ENCODE measurements at regions not wholly inside any gene's neighbourhood (a gene's known extent, or its start where the extent isn't known, plus 50 kb on each side); places are given as distances from the start of the nearest gene placed in this dataset.

GRCh38 chr17:53919356-53919755 lies 96.6 kb downstream of the KIF2B start:
- FAIRE-seq (no peak), DNase-seq (ENCODE audit: low read depth in 1 of 2, low spot score in 2 of 2) (no peak)
- no peak overlapping the region for H4K5ac ChIP-seq (ENCODE audit: insufficient read length, low read depth, low read length)
- H4K91ac ChIP-seq (replicated peaks; ENCODE audit: insufficient read length, low read length) = no peak overlapping the region
- no peak overlapping the region for H2BK120ac ChIP-seq (replicated peaks; ENCODE audit: low read depth, low read length)
- H3K56ac ChIP-seq (replicated peaks; ENCODE audit: insufficient read length, low read depth, low read length) = no peak overlapping the region
- no peak overlapping the region for H2BK20ac ChIP-seq (ENCODE audit: low read length)
- H3K79me1 ChIP-seq (ENCODE audit: low read depth, low read length) = no peaks in the 10 kb centered on the region
- no peak overlapping the region for H3K27ac ChIP-seq (ENCODE audit: low read depth, low read length)
- POLR2A ChIA-PET (ENCODE audit: partially characterized antibody) = no interaction called here
- H2BK12ac ChIP-seq (ENCODE audit: low read depth, low read length) = no peak overlapping the region
- no peak overlapping the region for H3K14ac ChIP-seq (ENCODE audit: insufficient read length)
- H3K4me3 ChIP-seq (ENCODE audit: extremely low read depth in 1 of 4, insufficient read depth in 2 of 4, low read depth in 3 of 4, low read length in 4 of 4) = no peak overlapping the region
- no peak overlapping the region for H2AFZ ChIP-seq (ENCODE audit: low read length)
- H3K79me2 ChIP-seq (ENCODE audit: control insufficient read depth in 1 of 2, insufficient read depth in 2 of 2, low read length in 2 of 2) = no peaks in the 10 kb centered on the region
- no peak overlapping the region for H2BK15ac ChIP-seq (ENCODE audit: low read length)
- H4K20me1 ChIP-seq (replicated peaks in 1 of 2; ENCODE audit: control insufficient read depth in 1 of 2, insufficient read depth in 2 of 2, low read length in 2 of 2) = peaks cover 0 to 1% of the 10 kb centered on the region in 2 experiments
- H3K36me3 ChIP-seq (ENCODE audit: control insufficient read depth in 2 of 4, insufficient read depth in 4 of 4, low read length in 3 of 4) = no peaks in the 10 kb centered on the region
- no peak overlapping the region for H3K9ac ChIP-seq (replicated peaks in 1 of 4; ENCODE audit: extremely low read depth in 1 of 4, low read depth in 3 of 4, low read length in 3 of 4)
- H2BK5ac ChIP-seq (ENCODE audit: low read depth, low read length) = no peak overlapping the region
- no peak overlapping the region for H3K4me2 ChIP-seq (ENCODE audit: insufficient read depth in 1 of 2, low read depth in 2 of 2, low read length in 2 of 2)
- WGBS, 2 experiments (ENCODE audit: extremely low coverage in 1 of 2, insufficient coverage in 1 of 2, insufficient read length in 1 of 2, insufficient replicate concordance in 2 of 2, low coverage in 1 of 2, low lambda C conversion rate in 2 of 2, missing lambda C conversion rate in 1 of 2) = 95% methylated on average over 1 of the region's 1 CpG; no CpG with 5 or more reads in 1 of the 2 experiments
- H3K4ac ChIP-seq (replicated peaks; ENCODE audit: insufficient read length, low read depth, low read length) = no peak overlapping the region
- H3K23me2 ChIP-seq (ENCODE audit: low read depth, low read length) = no peaks in the 10 kb centered on the region; the same call in 1 of the 2 replicates
- no peaks in the 10 kb centered on the region for H3K4me1 ChIP-seq (replicated peaks in 1 of 4; ENCODE audit: control insufficient read depth in 3 of 4, insufficient read depth in 4 of 4, low read length in 3 of 4)
- H3K23ac ChIP-seq (ENCODE audit: insufficient read length) = no peak overlapping the region
- no peak overlapping the region for H2AK5ac ChIP-seq (ENCODE audit: low read depth, low read length)
- H4K8ac ChIP-seq (ENCODE audit: extremely low read depth, insufficient read depth, low read length) = no peak overlapping the region
- no peaks in the 10 kb centered on the region for H3K27me3 ChIP-seq (replicated peaks in 1 of 4; ENCODE audit: control insufficient read depth in 3 of 4, extremely low read depth in 1 of 4, insufficient read depth in 3 of 4, low read length in 3 of 4)
- CTCF ChIA-PET (ENCODE audit: partially characterized antibody) = no interaction called here
- no peaks in the 10 kb centered on the region for H3K9me3 ChIP-seq (ENCODE audit: insufficient read depth in 2 of 2, low read depth in 1 of 2, low read length in 1 of 2)
- no peak overlapping the region for H3K18ac ChIP-seq (ENCODE audit: extremely low read depth, low read length)
- no peak for TF ChIP-seq SIX5 (IDR thresholded peaks at IDR 0.05; ENCODE audit: low read depth, low read length)
- no peak for TF ChIP-seq MAX (IDR thresholded peaks at IDR 0.05)
- no peak for TF ChIP-seq RBBP5 (IDR thresholded peaks at IDR 0.05; ENCODE audit: borderline replicate concordance, low read depth, low read length)
- TF ChIP-seq, protein P1, sequence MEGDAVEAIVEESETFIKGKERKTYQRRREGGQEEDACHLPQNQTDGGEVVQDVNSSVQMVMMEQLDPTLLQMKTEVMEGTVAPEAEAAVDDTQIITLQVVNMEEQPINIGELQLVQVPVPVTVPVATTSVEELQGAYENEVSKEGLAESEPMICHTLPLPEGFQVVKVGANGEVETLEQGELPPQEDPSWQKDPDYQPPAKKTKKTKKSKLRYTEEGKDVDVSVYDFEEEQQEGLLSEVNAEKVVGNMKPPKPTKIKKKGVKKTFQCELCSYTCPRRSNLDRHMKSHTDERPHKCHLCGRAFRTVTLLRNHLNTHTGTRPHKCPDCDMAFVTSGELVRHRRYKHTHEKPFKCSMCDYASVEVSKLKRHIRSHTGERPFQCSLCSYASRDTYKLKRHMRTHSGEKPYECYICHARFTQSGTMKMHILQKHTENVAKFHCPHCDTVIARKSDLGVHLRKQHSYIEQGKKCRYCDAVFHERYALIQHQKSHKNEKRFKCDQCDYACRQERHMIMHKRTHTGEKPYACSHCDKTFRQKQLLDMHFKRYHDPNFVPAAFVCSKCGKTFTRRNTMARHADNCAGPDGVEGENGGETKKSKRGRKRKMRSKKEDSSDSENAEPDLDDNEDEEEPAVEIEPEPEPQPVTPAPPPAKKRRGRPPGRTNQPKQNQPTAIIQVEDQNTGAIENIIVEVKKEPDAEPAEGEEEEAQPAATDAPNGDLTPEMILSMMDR (IDR thresholded peaks at IDR 0.05; ENCODE audit: control extremely low read depth in 1 of 3, insufficient read depth in 1 of 3, low read depth in 1 of 3, low read length in 3 of 3) = no peak
- no peak for TF ChIP-seq JUN (IDR thresholded peaks at IDR 0.05; ENCODE audit: low read depth, low read length)
- no peak for TF ChIP-seq GTF2F1 (IDR thresholded peaks at IDR 0.05; ENCODE audit: borderline replicate concordance, low read depth, low read length)
- TF ChIP-seq NANOG (IDR thresholded peaks at IDR 0.05; ENCODE audit: insufficient read depth, low read depth, low read length, poor library complexity, severe bottlenecking) = no peak
- TF ChIP-seq CREB1 (IDR thresholded peaks at IDR 0.05) = no peak
- TF ChIP-seq FOSL1 (IDR thresholded peaks at IDR 0.05; ENCODE audit: insufficient read depth, low read depth, low read length) = no peak
- no peak for TF ChIP-seq TEAD4 (IDR thresholded peaks at IDR 0.05; ENCODE audit: low read depth, low read length)
- no peak for TF ChIP-seq TAF1 (IDR thresholded peaks at IDR 0.05; ENCODE audit: low read depth, low read length)
- TF ChIP-seq CEBPB (IDR thresholded peaks at IDR 0.05; ENCODE audit: low read depth, low read length) = no peak
- TF ChIP-seq HDAC2 (IDR thresholded peaks at IDR 0.05; ENCODE audit: borderline replicate concordance in 1 of 2, low read depth in 2 of 2, low read length in 2 of 2) = no peak
